Omental fat pad (tissue), 3 donors: ENCODE measurements at regions not wholly inside any gene's neighbourhood (a gene's known extent, or its start where the extent isn't known, plus 50 kb on each side); places are given as distances from the start of the nearest gene placed in this dataset.
A peak's percentile ranks its signal among the peaks of the same experiment; 100 is the strongest.
"Not testable (repeated sequence)": the region's sequence is repeated elsewhere in the genome, so short reads cannot be mapped to it uniquely, and the experiment has no call there.

Source experiments
- ATAC-seq: fragments of 150-250 bp; one replicate; pipeline ENCODE4 v1.9.1; 2016; ENCODE audit warnings: mild to moderate bottlenecking, moderate library complexity; ENCODE audit not compliant: low FRiP score
- DNase-seq: peaks from one replicate; pipeline ENCODE4 v3.0.0-alpha.2; 2019; ENCODE audit warnings: low spot score
- CTCF ChIP-seq, 3 donors: fragments of 450-650 bp; IDR thresholded peaks; one replicate each; pipeline ENCODE4 v1.5.1; 2016 to 2017; ENCODE audit warnings: antibody characterized with exemption in 3 of 3, mild to moderate bottlenecking in 3 of 3, moderate library complexity in 2 of 3

GRCh38 chr4:155445306-155445705 is 68.5 kb upstream of the MAP9 start:
- no peak for DNase-seq
- no peak for TF ChIP-seq CTCF (IDR thresholded peaks at IDR 0.05)
- ATAC-seq, result no peak

- TF ChIP-seq CTCF (IDR thresholded peaks at IDR 0.05), result no peak
- ATAC-seq, result no peak
- DNase-seq, result no peak
Observed at GRCh38 chr4:155444721-155445120, 68.0 kb upstream of the MAP9 start.

GRCh38 chr4:155442267-155443105 is 65.7 kb upstream of the MAP9 start:
- peak; percentile 78 for ATAC-seq
- DNase-seq, result peak; percentile 82
- peak in 2 of 3 donors; percentile 86 to 92 for TF ChIP-seq CTCF (IDR thresholded peaks at IDR 0.05)

DNA sequence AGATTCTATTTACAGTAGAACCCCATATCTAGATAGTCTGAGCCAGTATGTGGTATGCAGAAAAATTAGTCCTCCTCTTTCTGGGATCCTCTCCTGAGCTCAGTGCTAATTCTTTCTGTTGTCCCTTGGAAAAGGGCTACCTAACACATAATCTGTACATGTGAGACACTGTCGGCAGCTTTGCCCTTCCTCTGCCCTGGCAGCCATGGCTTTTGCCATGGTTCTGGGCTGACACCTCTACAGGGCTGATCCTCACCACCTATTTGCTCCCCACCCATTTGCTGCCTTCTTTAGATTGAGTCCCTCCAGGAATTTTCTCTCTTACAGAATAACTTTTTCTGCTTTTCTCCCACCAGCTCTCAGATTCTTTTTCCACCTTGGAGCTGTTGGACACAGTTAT is 64.7 kb upstream of the MAP9 start:
- no peak for ATAC-seq
- no peak for TF ChIP-seq CTCF (IDR thresholded peaks at IDR 0.05)
- DNase-seq, result no peak

DNA sequence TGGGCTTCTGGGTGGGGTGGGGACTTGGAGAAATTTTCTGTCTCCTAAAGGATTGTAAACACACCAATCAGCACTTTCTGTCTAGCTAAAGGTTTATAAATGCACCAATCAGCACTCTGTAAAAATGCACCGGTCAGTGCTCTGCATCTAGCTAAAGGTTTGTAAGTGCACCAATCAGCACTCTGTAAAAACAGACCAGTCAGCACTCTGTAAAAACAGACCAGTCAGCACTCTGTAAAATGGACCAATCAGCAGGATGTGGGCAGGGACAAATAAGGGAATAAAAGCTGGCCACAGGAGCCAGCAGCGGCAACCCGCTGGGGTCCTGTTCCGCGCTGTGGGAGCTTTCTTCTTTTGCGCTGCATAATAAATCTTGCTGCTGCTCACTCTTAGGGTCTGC is 63.0 kb upstream of the MAP9 start:
- DNase-seq, ATAC-seq: not testable (repeated sequence)

- no peak for ATAC-seq
Observed at GRCh38 chr4:155434904-155435303, 58.1 kb upstream of the MAP9 start.

GRCh38 chr4:155434366-155434765 is 57.6 kb upstream of the MAP9 start:
- ATAC-seq, result no peak
- no peak for TF ChIP-seq CTCF (IDR thresholded peaks at IDR 0.05)

More at GRCh38 chr4:155434904-155435303, 58.1 kb upstream of the MAP9 start:
- no peak for DNase-seq
- no peak for TF ChIP-seq CTCF (IDR thresholded peaks at IDR 0.05)

More at GRCh38 chr4:155434366-155434765, 57.6 kb upstream of the MAP9 start:
- DNase-seq, result no peak
